ENCODE measurements at regions not wholly inside any gene's neighbourhood (a gene's known extent, or its start where the extent isn't known, plus 50 kb on each side); places are given as distances from the start of the nearest gene placed in this dataset.

- TF ChIP-seq JUND (IDR thresholded peaks at IDR 0.05) (no peak), POLR2AphosphoS5 (IDR thresholded peaks at IDR 0.05; ENCODE audit: low read depth, low read length) (no peak), ATF3 (IDR thresholded peaks at IDR 0.05) (no peak), CTCF (IDR thresholded peaks at IDR 0.05 in 2 of 3, conservative IDR thresholded peaks at IDR 0.05 in 1 of 3; ENCODE audit: borderline replicate concordance in 1 of 3, insufficient read depth in 1 of 3, low read depth in 2 of 3, low read length in 2 of 3) (no peak), SIN3A (IDR thresholded peaks at IDR 0.05; ENCODE audit: low read depth) (no peak)
- TF ChIP-seq, protein P1, sequence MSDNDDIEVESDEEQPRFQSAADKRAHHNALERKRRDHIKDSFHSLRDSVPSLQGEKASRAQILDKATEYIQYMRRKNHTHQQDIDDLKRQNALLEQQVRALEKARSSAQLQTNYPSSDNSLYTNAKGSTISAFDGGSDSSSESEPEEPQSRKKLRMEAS (IDR thresholded peaks at IDR 0.05): no peak
Observed at GRCh38 chr4:87911252-87911774, 64.2 kb upstream of the SPP1 start (continued).

GRCh38 chr4:87912164-87913004, 63.1 kb upstream of the SPP1 start:
- ATAC-seq: no peak
- intact Hi-C loops (cut with micrococcal nuclease): no loop called here

More at GRCh38 chr4:87912164-87913004, 63.1 kb upstream of the SPP1 start:
- BruUV-seq (replicated peaks): no TSS peak
- Histone ChIP-seq H3K4me2 (ENCODE audit: low read length) (peak overlapping the region; percentile 31), H3K79me2 (ENCODE audit: insufficient read depth, low read length) (no peaks in the 10 kb centered on the region), H3K36me3 (ENCODE audit: control insufficient read depth in 1 of 2, insufficient read depth in 2 of 2, low read length in 2 of 2) (no peaks in the 10 kb centered on the region), H2AFZ (ENCODE audit: low read depth, low read length, poor library complexity, severe bottlenecking) (peak overlapping the region; percentile 87), H4K20me1 (ENCODE audit: insufficient read depth) (no peaks in the 10 kb centered on the region), H3K9me3 (ENCODE audit: control insufficient read depth in 1 of 2, insufficient read depth in 1 of 2, low read depth in 1 of 2, low read length in 2 of 2) (no peaks in the 10 kb centered on the region), H3K4me1 (ENCODE audit: control insufficient read depth in 1 of 2, insufficient read depth in 2 of 2, low read length in 2 of 2) (peaks cover 0 to 6% of the 10 kb centered on the region in 2 experiments; a peak in 1 of 4 replicates), H3K27me3 (ENCODE audit: insufficient read depth, low read length) (no peaks in the 10 kb centered on the region), H3K9ac (ENCODE audit: low read length) (no peak overlapping the region), H3K27ac (ENCODE audit: low read depth, low read length) (no peak overlapping the region), H3K9me2 (ENCODE audit: insufficient read depth) (no peaks in the 10 kb centered on the region), H3K4me3 (replicated peaks in 1 of 2; ENCODE audit: low read depth in 1 of 2, low read length in 2 of 2) (no peak overlapping the region)
- RAD21 ChIA-PET (ENCODE audit: low non-redundant PET in 1 of 2, low total read pairs in 2 of 2, uncharacterized antibody in 2 of 2, unreplicated experiment in 2 of 2): no interaction called here
- CTCF ChIA-PET: no interaction called here
- TF ChIP-seq ZBTB33 (IDR thresholded peaks at IDR 0.05; ENCODE audit: extremely low read depth, insufficient replicate concordance, low read length) (no peak), SIN3A (IDR thresholded peaks at IDR 0.05; ENCODE audit: low read depth) (no peak), FOSL1 (IDR thresholded peaks at IDR 0.05; ENCODE audit: low read depth) (no peak), CEBPB (IDR thresholded peaks at IDR 0.05; ENCODE audit: low read depth) (no peak)
- TF ChIP-seq, protein P2, sequence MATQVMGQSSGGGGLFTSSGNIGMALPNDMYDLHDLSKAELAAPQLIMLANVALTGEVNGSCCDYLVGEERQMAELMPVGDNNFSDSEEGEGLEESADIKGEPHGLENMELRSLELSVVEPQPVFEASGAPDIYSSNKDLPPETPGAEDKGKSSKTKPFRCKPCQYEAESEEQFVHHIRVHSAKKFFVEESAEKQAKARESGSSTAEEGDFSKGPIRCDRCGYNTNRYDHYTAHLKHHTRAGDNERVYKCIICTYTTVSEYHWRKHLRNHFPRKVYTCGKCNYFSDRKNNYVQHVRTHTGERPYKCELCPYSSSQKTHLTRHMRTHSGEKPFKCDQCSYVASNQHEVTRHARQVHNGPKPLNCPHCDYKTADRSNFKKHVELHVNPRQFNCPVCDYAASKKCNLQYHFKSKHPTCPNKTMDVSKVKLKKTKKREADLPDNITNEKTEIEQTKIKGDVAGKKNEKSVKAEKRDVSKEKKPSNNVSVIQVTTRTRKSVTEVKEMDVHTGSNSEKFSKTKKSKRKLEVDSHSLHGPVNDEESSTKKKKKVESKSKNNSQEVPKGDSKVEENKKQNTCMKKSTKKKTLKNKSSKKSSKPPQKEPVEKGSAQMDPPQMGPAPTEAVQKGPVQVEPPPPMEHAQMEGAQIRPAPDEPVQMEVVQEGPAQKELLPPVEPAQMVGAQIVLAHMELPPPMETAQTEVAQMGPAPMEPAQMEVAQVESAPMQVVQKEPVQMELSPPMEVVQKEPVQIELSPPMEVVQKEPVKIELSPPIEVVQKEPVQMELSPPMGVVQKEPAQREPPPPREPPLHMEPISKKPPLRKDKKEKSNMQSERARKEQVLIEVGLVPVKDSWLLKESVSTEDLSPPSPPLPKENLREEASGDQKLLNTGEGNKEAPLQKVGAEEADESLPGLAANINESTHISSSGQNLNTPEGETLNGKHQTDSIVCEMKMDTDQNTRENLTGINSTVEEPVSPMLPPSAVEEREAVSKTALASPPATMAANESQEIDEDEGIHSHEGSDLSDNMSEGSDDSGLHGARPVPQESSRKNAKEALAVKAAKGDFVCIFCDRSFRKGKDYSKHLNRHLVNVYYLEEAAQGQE (IDR thresholded peaks at IDR 0.05; ENCODE audit: low read depth): no peak
- POLR2A ChIA-PET: no interaction called here
- no peak for DNase-seq (ENCODE audit: low read depth, low spot score)
